ENCODE measurements at regions not wholly inside any gene's neighbourhood (a gene's known extent, or its start where the extent isn't known, plus 50 kb on each side); places are given as distances from the start of the nearest gene placed in this dataset.

DNA sequence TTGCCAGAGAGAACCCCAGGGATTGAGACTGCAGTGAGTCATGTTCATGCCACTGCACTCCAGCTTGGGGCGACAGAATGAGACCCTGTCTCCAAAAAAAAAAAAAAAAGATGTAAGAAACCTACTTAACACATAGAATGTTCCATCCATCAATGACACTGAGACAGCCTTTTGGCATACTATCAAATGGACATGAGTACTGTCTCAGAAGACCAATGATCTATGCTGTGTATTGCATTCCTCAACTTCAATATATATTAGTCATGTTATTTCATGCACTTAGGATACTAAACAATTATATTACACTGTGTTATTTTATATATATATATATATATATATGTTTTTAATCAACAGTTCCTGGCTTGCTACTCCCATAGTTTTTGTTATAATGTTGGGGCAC lies 57.1 kb upstream of the ANKH start:
- no peak for TF ChIP-seq POLR2AphosphoS5 (IDR thresholded peaks at IDR 0.05)
- TF ChIP-seq, protein P1, sequence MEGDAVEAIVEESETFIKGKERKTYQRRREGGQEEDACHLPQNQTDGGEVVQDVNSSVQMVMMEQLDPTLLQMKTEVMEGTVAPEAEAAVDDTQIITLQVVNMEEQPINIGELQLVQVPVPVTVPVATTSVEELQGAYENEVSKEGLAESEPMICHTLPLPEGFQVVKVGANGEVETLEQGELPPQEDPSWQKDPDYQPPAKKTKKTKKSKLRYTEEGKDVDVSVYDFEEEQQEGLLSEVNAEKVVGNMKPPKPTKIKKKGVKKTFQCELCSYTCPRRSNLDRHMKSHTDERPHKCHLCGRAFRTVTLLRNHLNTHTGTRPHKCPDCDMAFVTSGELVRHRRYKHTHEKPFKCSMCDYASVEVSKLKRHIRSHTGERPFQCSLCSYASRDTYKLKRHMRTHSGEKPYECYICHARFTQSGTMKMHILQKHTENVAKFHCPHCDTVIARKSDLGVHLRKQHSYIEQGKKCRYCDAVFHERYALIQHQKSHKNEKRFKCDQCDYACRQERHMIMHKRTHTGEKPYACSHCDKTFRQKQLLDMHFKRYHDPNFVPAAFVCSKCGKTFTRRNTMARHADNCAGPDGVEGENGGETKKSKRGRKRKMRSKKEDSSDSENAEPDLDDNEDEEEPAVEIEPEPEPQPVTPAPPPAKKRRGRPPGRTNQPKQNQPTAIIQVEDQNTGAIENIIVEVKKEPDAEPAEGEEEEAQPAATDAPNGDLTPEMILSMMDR (IDR thresholded peaks at IDR 0.05), result no peak

Measured in sigmoid colon (tissue), 4 donors.